ENCODE measurements at regions not wholly inside any gene's neighbourhood (a gene's known extent, or its start where the extent isn't known, plus 50 kb on each side); places are given as distances from the start of the nearest gene placed in this dataset.

- H3K4me1 ChIP-seq (ENCODE audit: insufficient read depth, low read length), result no peaks in the 10 kb centered on the region
These were observed 114.1 kb upstream of the TPM1 start for GRCh38 chr15:62928242-62928999.

GRCh38 chr15:62929000-62929357 is 113.6 kb upstream of the TPM1 start:
- H3K27me3 ChIP-seq (ENCODE audit: insufficient read depth, low read length), result no peaks in the 10 kb centered on the region
- no peaks in the 10 kb centered on the region for H3K4me1 ChIP-seq (ENCODE audit: insufficient read depth, low read length)
- H3K27ac ChIP-seq (ENCODE audit: low read length), result no peak overlapping the region
- H3K4me3 ChIP-seq (ENCODE audit: low read length), result no peak overlapping the region
- H3K36me3 ChIP-seq (ENCODE audit: insufficient read depth, low read depth, low read length), result no peaks in the 10 kb centered on the region
- H3K9me3 ChIP-seq (ENCODE audit: insufficient read depth, low read depth, low read length), result no peaks in the 10 kb centered on the region
- H3K9ac ChIP-seq (ENCODE audit: low read depth, low read length), result no peak overlapping the region

More at GRCh38 chr15:62928242-62928999, 114.1 kb upstream of the TPM1 start:
- no peaks in the 10 kb centered on the region for H3K36me3 ChIP-seq (ENCODE audit: insufficient read depth, low read depth, low read length)
- no peak overlapping the region for H3K27ac ChIP-seq (ENCODE audit: low read length)
- H3K27me3 ChIP-seq (ENCODE audit: insufficient read depth, low read length), result no peaks in the 10 kb centered on the region
- H3K4me3 ChIP-seq (ENCODE audit: low read length), result no peak overlapping the region
- H3K9ac ChIP-seq (ENCODE audit: low read depth, low read length), result no peak overlapping the region
- H3K9me3 ChIP-seq (ENCODE audit: insufficient read depth, low read depth, low read length), result no peaks in the 10 kb centered on the region

- no peaks in the 10 kb centered on the region for H3K4me1 ChIP-seq (ENCODE audit: insufficient read depth, low read length)
- no peaks in the 10 kb centered on the region for H3K27me3 ChIP-seq (ENCODE audit: insufficient read depth, low read length)
- H3K9me3 ChIP-seq (ENCODE audit: insufficient read depth, low read depth, low read length), result no peaks in the 10 kb centered on the region
- no peak overlapping the region for H3K9ac ChIP-seq (ENCODE audit: low read depth, low read length)
- no peak overlapping the region for H3K27ac ChIP-seq (ENCODE audit: low read length)
- no peak overlapping the region for H3K4me3 ChIP-seq (ENCODE audit: low read length)
- H3K36me3 ChIP-seq (ENCODE audit: insufficient read depth, low read depth, low read length), result no peaks in the 10 kb centered on the region
These were observed 110.9 kb upstream of the TPM1 start for GRCh38 chr15:62931650-62932049.

GRCh38 chr15:62932436-62932835 is 110.1 kb upstream of the TPM1 start:
- no peak overlapping the region for H3K27ac ChIP-seq (ENCODE audit: low read length)
- no peaks in the 10 kb centered on the region for H3K36me3 ChIP-seq (ENCODE audit: insufficient read depth, low read depth, low read length)
- H3K27me3 ChIP-seq (ENCODE audit: insufficient read depth, low read length), result no peaks in the 10 kb centered on the region
- no peaks in the 10 kb centered on the region for H3K4me1 ChIP-seq (ENCODE audit: insufficient read depth, low read length)
- no peaks in the 10 kb centered on the region for H3K9me3 ChIP-seq (ENCODE audit: insufficient read depth, low read depth, low read length)
- no peak overlapping the region for H3K9ac ChIP-seq (ENCODE audit: low read depth, low read length)
- H3K4me3 ChIP-seq (ENCODE audit: low read length), result no peak overlapping the region

GRCh38 chr15:62933386-62933785 is 109.2 kb upstream of the TPM1 start:
- Histone ChIP-seq H3K4me3 (ENCODE audit: low read length) (no peak overlapping the region), H3K36me3 (ENCODE audit: insufficient read depth, low read depth, low read length) (no peaks in the 10 kb centered on the region), H3K27ac (ENCODE audit: low read length) (no peak overlapping the region)

GRCh38 chr15:62934236-62934971 is 108.1 kb upstream of the TPM1 start:
- Histone ChIP-seq H3K27me3 (ENCODE audit: insufficient read depth, low read length) (no peaks in the 10 kb centered on the region), H3K9me3 (ENCODE audit: insufficient read depth, low read depth, low read length) (no peaks in the 10 kb centered on the region), H3K9ac (ENCODE audit: low read depth, low read length) (no peak overlapping the region), H3K4me1 (ENCODE audit: insufficient read depth, low read length) (no peaks in the 10 kb centered on the region), H3K4me3 (ENCODE audit: low read length) (no peak overlapping the region), H3K36me3 (ENCODE audit: insufficient read depth, low read depth, low read length) (no peaks in the 10 kb centered on the region), H3K27ac (ENCODE audit: low read length) (no peak overlapping the region)

More at GRCh38 chr15:62933386-62933785, 109.2 kb upstream of the TPM1 start:
- H3K9ac ChIP-seq (ENCODE audit: low read depth, low read length), result no peak overlapping the region
- H3K9me3 ChIP-seq (ENCODE audit: insufficient read depth, low read depth, low read length), result no peaks in the 10 kb centered on the region
- H3K27me3 ChIP-seq (ENCODE audit: insufficient read depth, low read length), result no peaks in the 10 kb centered on the region
- no peaks in the 10 kb centered on the region for H3K4me1 ChIP-seq (ENCODE audit: insufficient read depth, low read length)

- H3K4me3 ChIP-seq (ENCODE audit: low read length), result no peak overlapping the region
- no peaks in the 10 kb centered on the region for H3K9me3 ChIP-seq (ENCODE audit: insufficient read depth, low read depth, low read length)
- H3K9ac ChIP-seq (ENCODE audit: low read depth, low read length), result no peak overlapping the region
- H3K36me3 ChIP-seq (ENCODE audit: insufficient read depth, low read depth, low read length), result no peaks in the 10 kb centered on the region
- H3K4me1 ChIP-seq (ENCODE audit: insufficient read depth, low read length), result no peaks in the 10 kb centered on the region
- H3K27ac ChIP-seq (ENCODE audit: low read length), result no peak overlapping the region
- no peaks in the 10 kb centered on the region for H3K27me3 ChIP-seq (ENCODE audit: insufficient read depth, low read length)
These were observed 107.1 kb upstream of the TPM1 start for GRCh38 chr15:62935300-62936081.

GRCh38 chr15:62938825-62939224 is 103.7 kb upstream of the TPM1 start:
- Histone ChIP-seq H3K9ac (ENCODE audit: low read depth, low read length) (no peak overlapping the region), H3K27me3 (ENCODE audit: insufficient read depth, low read length) (no peaks in the 10 kb centered on the region), H3K36me3 (ENCODE audit: insufficient read depth, low read depth, low read length) (no peaks in the 10 kb centered on the region), H3K27ac (ENCODE audit: low read length) (no peak overlapping the region), H3K9me3 (ENCODE audit: insufficient read depth, low read depth, low read length) (no peaks in the 10 kb centered on the region), H3K4me3 (ENCODE audit: low read length) (no peak overlapping the region), H3K4me1 (ENCODE audit: insufficient read depth, low read length) (no peaks in the 10 kb centered on the region)

- Histone ChIP-seq H3K9ac (ENCODE audit: low read depth, low read length) (no peak overlapping the region), H3K4me1 (ENCODE audit: insufficient read depth, low read length) (no peaks in the 10 kb centered on the region), H3K9me3 (ENCODE audit: insufficient read depth, low read depth, low read length) (no peaks in the 10 kb centered on the region), H3K27me3 (ENCODE audit: insufficient read depth, low read length) (no peaks in the 10 kb centered on the region), H3K27ac (ENCODE audit: low read length) (no peak overlapping the region), H3K4me3 (ENCODE audit: low read length) (no peak overlapping the region), H3K36me3 (ENCODE audit: insufficient read depth, low read depth, low read length) (no peaks in the 10 kb centered on the region)
These were observed 102.3 kb upstream of the TPM1 start for GRCh38 chr15:62940093-62940754.

GRCh38 chr15:62940755-62941361 is 101.7 kb upstream of the TPM1 start:
- Histone ChIP-seq H3K27ac (ENCODE audit: low read length) (no peak overlapping the region), H3K9ac (ENCODE audit: low read depth, low read length) (no peak overlapping the region), H3K4me3 (ENCODE audit: low read length) (no peak overlapping the region), H3K4me1 (ENCODE audit: insufficient read depth, low read length) (no peaks in the 10 kb centered on the region), H3K36me3 (ENCODE audit: insufficient read depth, low read depth, low read length) (no peaks in the 10 kb centered on the region), H3K9me3 (ENCODE audit: insufficient read depth, low read depth, low read length) (no peaks in the 10 kb centered on the region), H3K27me3 (ENCODE audit: insufficient read depth, low read length) (no peaks in the 10 kb centered on the region)

GRCh38 chr15:62941699-62942098 is 100.8 kb upstream of the TPM1 start:
- no peaks in the 10 kb centered on the region for H3K9me3 ChIP-seq (ENCODE audit: insufficient read depth, low read depth, low read length)
- no peak overlapping the region for H3K9ac ChIP-seq (ENCODE audit: low read depth, low read length)
- H3K27ac ChIP-seq (ENCODE audit: low read length), result no peak overlapping the region
- no peaks in the 10 kb centered on the region for H3K36me3 ChIP-seq (ENCODE audit: insufficient read depth, low read depth, low read length)
- H3K27me3 ChIP-seq (ENCODE audit: insufficient read depth, low read length), result no peaks in the 10 kb centered on the region
- no peaks in the 10 kb centered on the region for H3K4me1 ChIP-seq (ENCODE audit: insufficient read depth, low read length)
- no peak overlapping the region for H3K4me3 ChIP-seq (ENCODE audit: low read length)

Data from iPS-20b (cell line).